AG04450 (cell line): ENCODE measurements at regions not wholly inside any gene's neighbourhood (a gene's known extent, or its start where the extent isn't known, plus 50 kb on each side); places are given as distances from the start of the nearest gene placed in this dataset.

ENCODE experiments used
- CTCF ChIA-PET: fragments of 300-600, 350-600 bp; formaldehyde crosslinking; extraction: SDS; loops from one replicate; lab custom pipeline; 2022; ENCODE audit warnings: antibody characterized with exemption, inconsistent platforms; lab: Charles Lee
- POLR2A ChIA-PET: fragments of 350-600 bp; formaldehyde crosslinking; extraction: SDS; loops from one replicate; lab custom pipeline; 2021; ENCODE audit warnings: antibody characterized with exemption, inconsistent platforms; lab: Yijun Ruan, JAX
- DNase-seq: peaks from one replicate; pipeline ENCODE4 v3.0.0-alpha.2; 2011; ENCODE audit warnings: low read depth, low spot score
- H3K27ac ChIP-seq: one replicate; pipeline ENCODE4 v1.5.1; 2012; ENCODE audit warnings: low read depth, low read length, control low read depth
- H3K27me3 ChIP-seq: one replicate; pipeline ENCODE4 v1.6.0; 2012; ENCODE audit warnings: low read length; ENCODE audit not compliant: control insufficient read depth, insufficient read depth
- H3K4me3 ChIP-seq: 2 replicates; pipeline ENCODE4 v1.5.1; 2011; ENCODE audit warnings: mild to moderate bottlenecking, low read depth, low read length, control low read depth
- H3K9me3 ChIP-seq: 2 replicates; pipeline ENCODE4 v1.5.1; 2012; ENCODE audit warnings: low read length; ENCODE audit not compliant: control insufficient read depth, insufficient read depth
- TF ChIP-seq, protein P1 (sequence below): IDR thresholded peaks from 2 replicates; pipeline ENCODE4 v1.5.1; 2011; ENCODE audit warnings: low read depth, low read length, control low read depth, inconsistent platforms

DNA sequence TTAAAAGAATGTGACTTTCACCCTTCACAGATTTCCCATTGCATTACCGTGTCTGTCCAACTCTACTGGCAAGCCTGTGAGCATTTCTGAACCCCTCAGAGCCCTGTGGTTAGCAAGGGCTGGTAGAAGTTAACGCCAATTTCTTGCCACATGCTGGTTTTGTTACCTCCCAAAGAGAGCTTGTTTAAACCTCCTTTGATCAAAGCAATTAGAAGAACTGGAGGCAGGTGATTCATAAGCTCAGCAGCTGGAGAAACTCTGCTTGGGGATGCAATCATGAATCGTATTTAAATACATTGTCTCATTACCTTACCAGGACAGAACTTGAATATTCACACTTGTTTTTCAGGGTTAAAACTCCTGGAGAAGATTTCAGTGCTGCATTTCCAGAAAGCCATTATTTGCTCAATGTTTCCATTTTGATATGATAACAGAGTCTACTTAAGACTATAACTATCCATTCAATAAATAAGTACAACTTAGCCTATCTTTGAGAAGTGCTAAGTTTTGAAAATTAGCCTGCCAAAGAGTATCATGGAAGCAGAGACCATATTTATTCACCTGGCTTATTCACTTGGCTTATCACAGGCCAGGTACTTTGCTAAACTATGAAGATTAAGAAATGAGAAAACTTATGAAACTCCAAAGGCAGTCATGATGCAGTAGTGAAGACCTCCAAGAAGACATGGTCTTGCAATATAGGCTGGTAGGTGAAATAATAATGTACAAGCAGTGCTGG lies 292.8 kb downstream of the INSIG2 start:
- no peak for DNase-seq
- Histone ChIP-seq H3K9me3 (no peaks in the 10 kb centered on the region), H3K4me3 (no peak overlapping the region), H3K27ac (no peak overlapping the region), H3K27me3 (no peaks in the 10 kb centered on the region)
- ChIA-PET POLR2A (no interaction called here), CTCF (no interaction called here)
- TF ChIP-seq, protein P1, sequence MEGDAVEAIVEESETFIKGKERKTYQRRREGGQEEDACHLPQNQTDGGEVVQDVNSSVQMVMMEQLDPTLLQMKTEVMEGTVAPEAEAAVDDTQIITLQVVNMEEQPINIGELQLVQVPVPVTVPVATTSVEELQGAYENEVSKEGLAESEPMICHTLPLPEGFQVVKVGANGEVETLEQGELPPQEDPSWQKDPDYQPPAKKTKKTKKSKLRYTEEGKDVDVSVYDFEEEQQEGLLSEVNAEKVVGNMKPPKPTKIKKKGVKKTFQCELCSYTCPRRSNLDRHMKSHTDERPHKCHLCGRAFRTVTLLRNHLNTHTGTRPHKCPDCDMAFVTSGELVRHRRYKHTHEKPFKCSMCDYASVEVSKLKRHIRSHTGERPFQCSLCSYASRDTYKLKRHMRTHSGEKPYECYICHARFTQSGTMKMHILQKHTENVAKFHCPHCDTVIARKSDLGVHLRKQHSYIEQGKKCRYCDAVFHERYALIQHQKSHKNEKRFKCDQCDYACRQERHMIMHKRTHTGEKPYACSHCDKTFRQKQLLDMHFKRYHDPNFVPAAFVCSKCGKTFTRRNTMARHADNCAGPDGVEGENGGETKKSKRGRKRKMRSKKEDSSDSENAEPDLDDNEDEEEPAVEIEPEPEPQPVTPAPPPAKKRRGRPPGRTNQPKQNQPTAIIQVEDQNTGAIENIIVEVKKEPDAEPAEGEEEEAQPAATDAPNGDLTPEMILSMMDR = no peak

DNA sequence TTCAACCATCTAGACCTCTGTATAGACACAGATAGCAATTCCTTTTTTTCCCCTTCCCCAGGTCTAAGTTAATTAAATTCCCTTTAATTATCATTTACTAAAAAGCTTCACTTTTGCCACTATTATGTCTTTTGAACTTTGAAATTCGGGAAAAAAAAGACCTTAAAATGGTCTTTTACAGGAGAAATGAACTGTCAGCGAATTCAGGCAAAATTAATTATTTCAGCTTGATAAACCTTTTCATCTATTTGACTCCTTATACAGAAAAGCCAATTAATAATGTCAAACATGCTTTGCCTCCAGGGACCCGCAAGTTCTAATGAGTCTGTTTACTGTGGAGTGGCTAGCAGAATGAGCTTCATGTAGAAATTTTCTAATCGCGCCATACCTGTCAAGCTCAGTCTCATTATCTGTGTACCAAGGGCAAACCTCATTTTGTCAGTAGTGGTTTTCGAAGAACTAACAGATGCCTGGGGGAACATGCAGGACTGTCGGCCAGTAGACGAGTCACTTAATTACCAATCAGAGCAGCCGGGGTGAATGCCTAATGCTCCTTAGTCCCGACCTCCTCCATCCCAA lies 287.7 kb downstream of the INSIG2 start:
- Histone ChIP-seq H3K27ac (no peak overlapping the region), H3K9me3 (no peaks in the 10 kb centered on the region), H3K4me3 (no peak overlapping the region), H3K27me3 (no peaks in the 10 kb centered on the region)
- TF ChIP-seq, protein P1 = no peak
- CTCF ChIA-PET = interaction anchor here (0.6 to 1.4 kb wide), 2 partner anchors 8 to 480 kb away, joined by 3 to 4 read pairs; no protein-coding TSS in a partner anchor
- POLR2A ChIA-PET = no interaction called here
- DNase-seq = no peak

DNA sequence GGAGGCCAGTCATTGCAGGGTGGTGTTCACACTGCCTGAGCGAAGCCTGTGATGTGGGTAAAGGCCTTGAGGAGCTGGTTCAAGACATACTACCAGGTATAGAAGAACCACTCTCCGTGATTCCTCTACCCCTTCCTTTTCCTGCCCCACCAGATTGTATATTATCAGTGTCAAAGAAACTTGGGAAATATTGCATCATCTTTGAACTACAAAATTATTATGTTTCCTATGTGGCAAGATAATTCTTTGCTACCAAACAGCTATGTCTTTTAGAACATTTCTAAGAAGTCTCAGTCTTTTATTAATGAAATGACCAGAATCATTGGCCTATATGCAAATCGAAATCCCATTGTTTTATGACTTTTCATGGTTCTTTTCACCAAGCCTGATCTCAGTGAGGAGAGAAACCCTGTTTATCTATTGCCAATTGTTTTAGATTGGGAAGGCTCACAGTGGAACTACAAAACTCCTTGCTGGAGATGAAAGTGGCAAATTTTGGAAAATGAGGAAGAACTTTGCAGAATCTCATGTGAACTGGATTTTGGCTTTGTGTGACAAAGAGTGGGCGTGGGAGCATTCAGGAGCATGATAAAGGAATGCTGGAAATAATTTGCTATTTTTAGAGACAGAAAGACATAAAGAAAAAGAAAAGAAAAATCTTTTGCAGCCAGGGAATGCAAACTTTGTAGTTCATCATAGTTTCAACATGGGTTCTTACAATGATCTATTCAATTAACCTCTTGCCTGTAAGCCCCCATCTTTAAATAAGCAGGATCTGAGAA lies 286.9 kb downstream of the INSIG2 start:
- TF ChIP-seq, protein P1 = no peak
- no peak for DNase-seq
- ChIA-PET CTCF (interaction anchor here (1.4 kb wide), 1 partner anchor 480 kb away, joined by 4 read pairs; no protein-coding TSS in a partner anchor), POLR2A (no interaction called here)
- Histone ChIP-seq H3K4me3 (no peak overlapping the region), H3K27ac (no peak overlapping the region), H3K27me3 (no peaks in the 10 kb centered on the region), H3K9me3 (no peaks in the 10 kb centered on the region)

DNA sequence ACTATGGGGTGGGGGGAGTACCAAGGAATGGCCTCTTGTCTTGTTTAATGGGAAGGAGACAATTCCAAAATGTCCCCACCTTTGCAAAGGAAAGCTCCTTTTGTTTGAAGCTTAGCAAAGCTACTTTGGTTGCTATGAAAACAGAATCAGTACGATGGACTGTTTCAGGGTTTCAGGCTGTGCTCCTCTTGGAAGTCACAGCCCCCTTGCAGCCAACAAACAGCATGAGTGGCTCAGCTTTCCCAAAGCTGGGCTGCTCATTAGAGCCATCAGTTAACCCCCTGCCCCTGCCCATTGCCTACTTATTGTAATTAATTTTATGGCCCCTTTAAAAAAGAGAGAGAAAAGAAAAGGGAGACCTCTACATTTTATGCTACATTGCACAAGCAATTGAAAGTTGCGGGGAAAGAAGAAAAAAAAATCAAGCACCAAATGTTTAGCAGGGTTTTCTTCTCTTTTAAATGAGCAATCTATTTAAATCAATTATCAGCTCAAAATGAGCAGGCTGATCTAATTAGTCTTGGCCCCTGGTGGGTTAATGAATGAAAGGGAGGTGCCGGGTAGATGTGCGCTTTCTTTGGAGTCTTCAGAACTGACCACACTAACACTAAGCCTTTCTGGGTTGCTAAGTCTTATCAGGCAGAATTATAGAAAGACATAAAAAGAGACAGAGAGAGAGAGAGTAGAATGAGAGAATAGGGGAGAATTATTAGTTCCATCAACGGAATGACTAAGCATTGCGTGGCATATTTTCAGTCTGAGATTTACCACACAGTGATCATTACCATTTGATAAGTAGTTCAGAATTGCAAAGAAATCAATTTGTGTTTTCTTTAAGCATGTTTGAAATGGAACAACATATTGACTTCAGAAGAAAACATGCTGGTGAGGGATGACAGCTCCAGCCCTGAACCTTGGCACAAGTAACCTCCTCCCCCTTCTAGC lies 284.9 kb downstream of the INSIG2 start:
- Histone ChIP-seq H3K27ac (no peak overlapping the region), H3K27me3 (no peaks in the 10 kb centered on the region), H3K9me3 (no peaks in the 10 kb centered on the region), H3K4me3 (no peak overlapping the region)
- POLR2A ChIA-PET = interaction anchor here (0.6 kb wide), 1 partner anchor 16 kb away, joined by 3 read pairs; no protein-coding TSS in a partner anchor
- DNase-seq = no peak
- TF ChIP-seq, protein P1 = no peak
- CTCF ChIA-PET = interaction anchor here (0.6 to 3.6 kb wide), 2 partner anchors 15 to 482 kb away, joined by 3 to 26 read pairs; no protein-coding TSS in a partner anchor
